OCI-LY1 (cell line): ENCODE measurements at regions not wholly inside any gene's neighbourhood (a gene's known extent, or its start where the extent isn't known, plus 50 kb on each side); places are given as distances from the start of the nearest gene placed in this dataset.

Experiments used
- H2AFZ ChIP-seq: fragments of 200-600 bp; sonication (generic), shearing (Covaris generic); 2 replicates; pipeline ENCODE4 v1.6.0; 2014; ENCODE audit warnings: antibody characterized with exemption, mild to moderate bottlenecking, low read length
- H3F3A ChIP-seq: fragments of 200-600 bp; sonication (generic), shearing (Covaris generic); 2 replicates; pipeline ENCODE4 v1.6.0; 2014; ENCODE audit warnings: mild to moderate bottlenecking, antibody characterized with exemption, low read length, moderate library complexity; ENCODE audit not compliant: insufficient read depth
- H3K27ac ChIP-seq: fragments of 200-600 bp; sonication (generic); 2 replicates; pipeline ENCODE4 v1.5.1; 2014; ENCODE audit warnings: low read length, mixed run types, mild to moderate bottlenecking, low read depth; ENCODE audit not compliant: poor library complexity, severe bottlenecking
- H3K27me3 ChIP-seq: fragments of 200-600 bp; sonication (generic); 2 replicates; pipeline ENCODE4 v1.6.0; 2014; ENCODE audit warnings: antibody characterized with exemption, mild to moderate bottlenecking, low read length, moderate library complexity; ENCODE audit not compliant: insufficient read depth
- H3K36me3 ChIP-seq: fragments of 200-600 bp; sonication (generic); 2 replicates; pipeline ENCODE4 v1.6.1; 2014; ENCODE audit warnings: mild to moderate bottlenecking, antibody characterized with exemption, low read length, moderate library complexity, mixed read lengths; ENCODE audit not compliant: insufficient read depth
- H3K4me1 ChIP-seq: fragments of 200-600 bp; sonication (generic); 2 replicates; pipeline ENCODE4 v1.5.1; 2014; ENCODE audit warnings: mild to moderate bottlenecking, low read length, moderate library complexity; ENCODE audit not compliant: insufficient read depth, severe bottlenecking
- H3K4me2 ChIP-seq: fragments of 200-600 bp; sonication (generic), shearing (Covaris generic); 2 replicates; pipeline ENCODE4 v1.6.1; 2014; ENCODE audit warnings: low read length
- H3K4me3 ChIP-seq: fragments of 200-600 bp; sonication (generic); 2 replicates; pipeline ENCODE4 v1.5.1; 2014; ENCODE audit warnings: low read length, low read depth, mild to moderate bottlenecking, mixed read lengths; ENCODE audit not compliant: poor library complexity, severe bottlenecking
- H3K79me2 ChIP-seq: fragments of 200-600 bp; shearing (Covaris generic); 2 replicates; pipeline ENCODE4 v1.6.1; 2016; ENCODE audit warnings: mixed run types, low read length, mixed read lengths; ENCODE audit not compliant: insufficient read depth
- H3K9ac ChIP-seq: fragments of 200-600 bp; sonication (generic), shearing (Covaris generic); 2 replicates; pipeline ENCODE4 v1.6.1; 2014; ENCODE audit warnings: mild to moderate bottlenecking, low read length, mixed read lengths
- H3K9me2 ChIP-seq: fragments of 200-600 bp; sonication (generic), shearing (Covaris generic); 2 replicates; pipeline ENCODE4 v1.6.1; 2014; ENCODE audit warnings: low read depth, mild to moderate bottlenecking, low read length, mixed read lengths
- H3K9me3 ChIP-seq: fragments of 200-600 bp; shearing (Covaris generic); 2 replicates; pipeline ENCODE4 v1.6.1; 2014; ENCODE audit warnings: low read length, mixed read lengths
- H4K20me1 ChIP-seq: fragments of 200-600 bp; sonication (generic), shearing (Covaris generic); 2 replicates; pipeline ENCODE4 v1.6.0; 2016; ENCODE audit warnings: mild to moderate bottlenecking, low read length; ENCODE audit not compliant: insufficient read depth
- EZH2 ChIP-seq: fragments of 200-600 bp; sonication (generic), shearing (Covaris generic); IDR thresholded peaks from 2 replicates; pipeline ENCODE4 v1.8.0; 2017; ENCODE audit warnings: borderline replicate concordance, mixed run types, mild to moderate bottlenecking, antibody characterized with exemption, low read length, moderate library complexity, mixed read lengths
- TF ChIP-seq, protein P1 (sequence below): fragments of 200-600 bp; sonication (generic), shearing (Covaris generic); IDR thresholded peaks from 2 replicates; pipeline ENCODE4 v1.5.1; 2017; ENCODE audit warnings: mild to moderate bottlenecking, antibody characterized with exemption, low read length, moderate library complexity, mixed read lengths

DNA sequence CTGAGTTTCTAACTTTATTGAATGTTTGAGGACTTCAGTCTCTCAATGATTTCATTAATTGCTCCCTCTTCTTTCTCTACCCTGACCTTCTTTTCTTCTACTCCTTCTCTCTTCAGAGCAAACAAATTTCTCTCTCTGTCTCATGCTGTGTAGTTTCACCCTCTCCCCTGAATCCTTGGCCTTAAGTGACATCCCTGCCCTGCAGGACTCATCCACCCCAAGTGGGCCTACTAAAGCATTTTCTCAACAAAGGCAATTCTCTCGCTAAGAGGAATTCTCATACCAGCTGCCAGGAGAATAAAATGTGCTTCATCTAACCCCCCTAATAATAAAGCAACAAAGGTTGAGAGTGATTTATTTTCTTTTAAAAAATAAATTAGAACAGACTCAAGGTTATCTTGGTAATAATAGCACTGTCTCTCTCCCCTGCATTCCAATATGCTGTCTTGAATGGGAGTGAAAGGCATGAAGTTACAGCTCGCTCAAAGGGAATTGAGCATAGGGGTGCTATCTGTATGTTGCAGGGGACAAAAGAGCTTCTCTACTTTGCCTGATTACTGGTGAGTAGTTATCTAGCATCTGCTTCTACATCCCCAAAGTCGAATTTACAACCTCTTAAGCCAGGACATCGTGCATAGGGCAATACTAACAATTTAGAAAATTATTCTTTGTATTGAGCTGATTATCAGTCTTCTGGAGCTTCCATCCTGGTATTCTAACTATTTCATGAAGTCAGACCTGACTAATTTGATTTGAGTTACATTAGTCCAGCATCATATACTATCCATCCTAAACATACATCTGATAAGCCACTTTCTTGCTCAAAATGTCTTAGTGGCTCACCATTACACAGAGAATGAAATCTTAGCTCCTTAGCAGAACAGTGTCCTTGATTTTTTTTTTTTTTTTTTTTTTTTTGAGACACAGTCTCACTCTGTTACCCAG is 76.9 kb upstream of the DNAJC19 start:
- H3K4me1 ChIP-seq = no peaks in the 10 kb centered on the region
- no peak overlapping the region for H2AFZ ChIP-seq
- no peak overlapping the region for H3K9ac ChIP-seq
- H3K9me2 ChIP-seq = no peaks in the 10 kb centered on the region
- no peaks in the 10 kb centered on the region for H3F3A ChIP-seq
- H3K36me3 ChIP-seq = no peaks in the 10 kb centered on the region
- H3K4me2 ChIP-seq = no peak overlapping the region
- H3K9me3 ChIP-seq = no peaks in the 10 kb centered on the region
- H3K27ac ChIP-seq = no peak overlapping the region
- H3K27me3 ChIP-seq = no peaks in the 10 kb centered on the region
- TF ChIP-seq, protein P1, sequence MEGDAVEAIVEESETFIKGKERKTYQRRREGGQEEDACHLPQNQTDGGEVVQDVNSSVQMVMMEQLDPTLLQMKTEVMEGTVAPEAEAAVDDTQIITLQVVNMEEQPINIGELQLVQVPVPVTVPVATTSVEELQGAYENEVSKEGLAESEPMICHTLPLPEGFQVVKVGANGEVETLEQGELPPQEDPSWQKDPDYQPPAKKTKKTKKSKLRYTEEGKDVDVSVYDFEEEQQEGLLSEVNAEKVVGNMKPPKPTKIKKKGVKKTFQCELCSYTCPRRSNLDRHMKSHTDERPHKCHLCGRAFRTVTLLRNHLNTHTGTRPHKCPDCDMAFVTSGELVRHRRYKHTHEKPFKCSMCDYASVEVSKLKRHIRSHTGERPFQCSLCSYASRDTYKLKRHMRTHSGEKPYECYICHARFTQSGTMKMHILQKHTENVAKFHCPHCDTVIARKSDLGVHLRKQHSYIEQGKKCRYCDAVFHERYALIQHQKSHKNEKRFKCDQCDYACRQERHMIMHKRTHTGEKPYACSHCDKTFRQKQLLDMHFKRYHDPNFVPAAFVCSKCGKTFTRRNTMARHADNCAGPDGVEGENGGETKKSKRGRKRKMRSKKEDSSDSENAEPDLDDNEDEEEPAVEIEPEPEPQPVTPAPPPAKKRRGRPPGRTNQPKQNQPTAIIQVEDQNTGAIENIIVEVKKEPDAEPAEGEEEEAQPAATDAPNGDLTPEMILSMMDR = no peak
- no peak for TF ChIP-seq EZH2
- H3K4me3 ChIP-seq = no peak overlapping the region
- no peaks in the 10 kb centered on the region for H3K79me2 ChIP-seq
- no peaks in the 10 kb centered on the region for H4K20me1 ChIP-seq

DNA sequence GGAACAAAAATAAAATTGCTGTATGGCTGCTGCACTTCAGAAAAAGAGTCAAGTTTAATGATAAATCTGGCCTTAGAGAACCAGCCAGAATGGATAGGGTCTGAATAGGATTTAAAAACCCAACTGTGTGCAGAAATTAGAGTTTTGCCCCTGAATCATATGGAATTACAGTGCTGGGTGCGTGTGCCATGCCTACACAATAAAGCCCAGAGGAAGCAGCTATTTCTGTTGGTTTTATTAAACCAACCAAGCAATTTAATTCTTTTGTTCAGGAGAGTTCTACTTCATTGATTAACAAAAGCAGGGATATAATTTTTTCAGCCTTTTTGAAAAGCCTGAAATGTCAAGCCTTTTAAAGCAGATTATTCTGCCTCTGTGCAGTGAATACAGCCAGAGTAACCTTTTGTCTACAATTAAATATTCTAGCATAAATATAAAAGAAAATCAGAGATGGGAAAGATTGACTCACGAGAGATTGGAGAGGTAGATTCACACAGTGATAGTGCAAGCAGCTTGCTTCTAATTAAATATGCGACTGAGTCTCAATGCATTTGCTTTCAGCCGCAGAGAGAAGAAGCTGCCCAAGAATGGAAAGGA is 66.7 kb upstream of the DNAJC19 start:
- TF ChIP-seq EZH2 = no peak
- TF ChIP-seq, protein P1 = no peak
- Histone ChIP-seq H3K4me2 (no peak overlapping the region), H3K36me3 (no peaks in the 10 kb centered on the region), H3K9me3 (no peaks in the 10 kb centered on the region), H2AFZ (no peak overlapping the region), H3K4me3 (no peak overlapping the region), H3K4me1 (no peaks in the 10 kb centered on the region), H3F3A (no peaks in the 10 kb centered on the region), H3K9ac (no peak overlapping the region), H3K9me2 (no peaks in the 10 kb centered on the region), H3K79me2 (no peaks in the 10 kb centered on the region), H3K27ac (no peak overlapping the region), H4K20me1 (no peaks in the 10 kb centered on the region), H3K27me3 (no peaks in the 10 kb centered on the region)

DNA sequence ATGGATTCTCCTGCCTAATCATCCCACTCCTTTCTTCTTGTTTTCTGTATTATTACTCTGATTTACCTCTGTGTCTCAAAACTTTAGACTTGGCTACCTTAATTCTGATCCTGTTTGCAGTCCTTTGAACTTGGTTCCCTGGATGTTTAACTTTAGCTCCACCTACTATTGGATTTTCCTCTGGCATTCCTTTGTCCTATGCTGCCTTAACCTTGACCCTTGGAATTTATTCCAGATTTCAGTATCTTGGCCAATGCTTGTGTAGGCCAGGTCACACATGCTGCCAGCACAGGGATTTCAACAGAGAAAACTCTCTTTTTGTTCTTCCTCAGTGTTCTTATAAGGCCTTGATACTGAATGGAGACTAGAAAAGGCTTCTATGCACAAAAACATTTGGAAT is 65.0 kb upstream of the DNAJC19 start:
- TF ChIP-seq, protein P1 = no peak
- no peak for TF ChIP-seq EZH2
- Histone ChIP-seq H3K27me3 (no peaks in the 10 kb centered on the region; the same call in 1 of the 2 replicates), H3K4me1 (no peaks in the 10 kb centered on the region), H3K4me2 (no peak overlapping the region), H3K9me2 (no peaks in the 10 kb centered on the region), H3K79me2 (no peaks in the 10 kb centered on the region), H3K4me3 (no peak overlapping the region), H3F3A (no peaks in the 10 kb centered on the region), H3K9ac (no peak overlapping the region), H4K20me1 (no peaks in the 10 kb centered on the region), H3K9me3 (no peaks in the 10 kb centered on the region), H2AFZ (no peak overlapping the region), H3K36me3 (no peaks in the 10 kb centered on the region), H3K27ac (no peak overlapping the region)
